ENCODE measurements at regions not wholly inside any gene's neighbourhood (a gene's known extent, or its start where the extent isn't known, plus 50 kb on each side); places are given as distances from the start of the nearest gene placed in this dataset.

DNA sequence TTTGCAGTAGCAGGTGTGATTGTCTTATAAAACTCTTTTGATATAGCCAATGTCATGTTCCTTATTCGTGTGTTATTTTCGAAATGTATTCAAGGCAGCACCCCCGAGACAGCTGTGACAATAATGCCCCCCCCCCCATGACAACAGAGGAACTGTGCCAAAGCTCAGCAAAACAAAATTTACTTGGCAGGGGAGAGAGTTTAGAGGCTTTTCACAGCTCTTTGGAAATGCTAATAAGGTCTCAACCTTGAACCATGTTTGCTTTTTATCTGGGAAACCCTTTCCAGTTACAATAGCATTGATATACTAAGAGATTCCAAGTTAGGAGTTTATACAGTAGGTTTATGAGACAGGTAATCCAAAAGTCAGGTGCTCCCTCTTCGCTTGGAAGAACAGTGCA, 56.4 kb upstream of the USP44 start:
- peak; percentile 38 for DNase-seq

DNA sequence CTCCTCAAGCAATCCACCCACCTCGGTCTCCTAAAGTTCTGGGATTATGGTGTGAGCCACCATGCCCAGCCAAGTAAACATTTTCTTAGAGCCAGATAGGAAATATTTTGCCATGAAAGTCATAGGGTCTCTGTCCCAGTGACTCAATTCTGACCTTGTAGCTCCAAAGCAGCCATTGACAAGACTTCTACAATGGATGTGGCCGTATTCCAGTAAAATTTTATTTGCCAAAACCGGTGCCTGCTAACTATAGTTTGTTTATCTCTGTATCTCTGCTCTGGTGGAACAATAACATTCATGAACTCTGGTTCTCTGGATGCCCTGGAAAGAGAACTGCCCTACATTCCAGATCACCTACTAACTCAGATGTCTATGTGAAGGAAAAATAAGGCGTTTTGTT, 54.6 kb upstream of the USP44 start:
- no peak for DNase-seq

DNA sequence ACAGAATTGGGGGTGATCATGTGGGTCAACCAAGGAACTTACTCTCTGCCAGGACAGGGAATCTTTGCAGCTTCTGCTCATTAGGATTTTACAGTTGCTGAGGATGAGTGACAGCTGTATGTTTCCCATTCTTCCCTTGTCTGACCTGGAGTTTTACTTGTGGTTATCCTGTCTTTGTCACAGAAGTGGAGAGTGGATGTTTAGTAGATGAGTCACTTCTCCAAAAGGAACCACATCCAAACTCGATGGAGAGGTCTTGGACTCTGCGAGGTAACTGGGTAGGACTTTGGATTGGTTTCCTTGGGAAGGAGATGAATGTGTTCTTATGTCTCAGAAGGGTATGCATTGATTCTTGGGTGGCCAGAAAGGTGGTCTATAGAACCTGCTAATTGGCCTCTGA, 53.8 kb upstream of the USP44 start:
- no peak for DNase-seq

DNA sequence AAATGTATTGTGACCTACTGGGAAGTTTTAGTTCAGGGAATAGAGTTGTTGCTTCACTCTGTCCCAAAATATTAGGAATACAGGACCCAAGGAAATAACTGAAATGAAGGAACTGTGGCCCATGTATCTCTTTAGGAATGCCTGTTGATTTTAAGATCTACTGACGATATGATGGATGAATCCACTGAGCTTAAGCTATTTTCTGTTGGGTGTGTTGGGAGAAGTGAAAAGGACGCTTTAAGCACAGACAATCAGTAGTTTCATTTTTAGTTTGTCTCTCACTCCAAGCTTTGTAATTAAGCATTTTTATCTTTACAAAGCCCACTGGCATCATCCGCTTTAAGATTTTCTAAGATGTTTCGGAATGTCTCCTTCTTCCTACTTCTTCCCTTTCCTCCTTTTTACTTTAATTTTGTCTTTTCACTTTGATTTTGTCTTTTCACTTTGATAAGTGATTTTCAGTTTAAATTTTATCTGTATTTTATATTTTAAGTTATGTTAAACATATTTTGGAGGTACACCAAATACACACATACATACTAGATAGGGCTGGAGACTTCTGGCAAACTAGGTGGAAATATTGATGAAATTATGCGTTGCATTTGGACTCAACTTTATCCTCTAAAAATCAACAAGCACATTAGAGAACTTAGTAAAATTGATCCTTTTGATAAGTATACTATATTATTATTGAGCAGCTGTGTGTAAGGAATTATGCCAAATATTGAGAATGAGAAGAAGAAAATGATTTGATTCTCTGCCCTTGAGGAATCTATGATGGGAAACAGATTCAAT, 52.3 kb upstream of the USP44 start:
- no peak for DNase-seq

DNA sequence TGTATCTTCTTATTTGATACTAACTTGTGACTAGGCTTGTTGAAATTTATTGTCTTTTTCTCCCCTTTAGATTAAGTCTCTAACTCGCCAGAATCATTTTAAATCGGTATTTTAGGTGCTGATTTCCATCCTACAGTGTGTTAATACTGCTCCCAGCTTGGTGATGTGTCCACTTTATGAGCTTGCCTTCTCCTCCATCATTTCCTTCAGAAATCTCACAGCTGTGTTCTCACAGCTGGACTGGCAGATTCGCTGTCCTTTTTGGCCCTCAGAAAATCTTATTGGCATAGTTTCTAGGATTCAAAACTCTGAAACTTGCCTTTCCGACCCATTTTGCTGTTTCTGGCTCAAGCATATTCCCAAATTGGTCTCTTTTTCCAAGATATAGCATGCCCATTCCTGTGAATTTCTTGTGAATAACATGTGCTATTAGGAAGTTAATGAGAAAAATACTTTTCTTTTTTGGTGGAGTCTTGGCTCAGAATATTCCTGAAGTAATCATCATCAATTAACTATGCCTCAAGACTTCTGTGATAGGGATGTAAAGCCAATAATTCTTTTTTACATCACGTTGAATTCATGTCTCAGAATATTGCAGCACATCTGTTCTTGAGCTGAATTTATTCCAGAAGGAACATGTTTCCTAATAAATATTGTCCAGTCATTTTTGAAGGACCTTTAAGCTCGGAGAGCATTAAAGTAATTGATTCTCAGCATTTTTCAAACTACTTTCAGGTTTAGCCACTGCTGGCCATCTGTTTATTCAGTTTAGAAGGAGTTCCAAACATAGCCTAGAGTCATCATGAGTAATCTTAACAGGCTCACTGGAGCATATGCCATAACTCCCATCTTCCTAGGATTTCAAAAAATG, 50.0 kb upstream of the USP44 start:
- no peak for DNase-seq

All from NCI-H510A treated with DMSO at 0.1 percent for 48 hours (cell line).